ENCODE measurements at regions not wholly inside any gene's neighbourhood (a gene's known extent, or its start where the extent isn't known, plus 50 kb on each side); places are given as distances from the start of the nearest gene placed in this dataset.
"Not testable (repeated sequence)": the region's sequence is repeated elsewhere in the genome, so short reads cannot be mapped to it uniquely, and the experiment has no call there.

- DNase-seq = no peak
Measured at GRCh38 chr2:149901231-149901859, 313.8 kb upstream of the MMADHC start.

GRCh38 chr2:149899390-149899789 lies 311.8 kb upstream of the MMADHC start:
- DNase-seq = no peak

- DNase-seq = no peak
Measured at GRCh38 chr2:149894760-149895159, 307.2 kb upstream of the MMADHC start.

GRCh38 chr2:149894226-149894625 lies 306.7 kb upstream of the MMADHC start:
- DNase-seq = no peak

GRCh38 chr2:149892563-149892962 lies 305.0 kb upstream of the MMADHC start:
- DNase-seq = no peak

- DNase-seq = no peak
Measured at GRCh38 chr2:149885946-149886345, 298.4 kb upstream of the MMADHC start.

GRCh38 chr2:149885468-149885867 lies 297.9 kb upstream of the MMADHC start:
- peak in 1 of 2 experiments; percentile 36 for DNase-seq

GRCh38 chr2:149884871-149885270 lies 297.3 kb upstream of the MMADHC start:
- no peak for DNase-seq

- no peak for DNase-seq
Measured at GRCh38 chr2:149877913-149878312, 290.3 kb upstream of the MMADHC start.

- DNase-seq = no peak
Measured at GRCh38 chr2:149877074-149877473, 289.5 kb upstream of the MMADHC start.

- no peak for DNase-seq
Measured at GRCh38 chr2:149873936-149874335, 286.4 kb upstream of the MMADHC start.

GRCh38 chr2:149872638-149873150 lies 285.1 kb upstream of the MMADHC start:
- no peak for DNase-seq

GRCh38 chr2:149872041-149872440 lies 284.5 kb upstream of the MMADHC start:
- DNase-seq = no peak

- DNase-seq = no peak
Measured at GRCh38 chr2:149871091-149871885, 283.7 kb upstream of the MMADHC start.

- no peak for DNase-seq
Measured at GRCh38 chr2:149863227-149863626, 275.7 kb upstream of the MMADHC start.

- DNase-seq = no peak
Measured at GRCh38 chr2:149861034-149861433, 273.5 kb upstream of the MMADHC start.

- DNase-seq = no peak
Measured at GRCh38 chr2:149860276-149860921, 272.8 kb upstream of the MMADHC start.

- no peak for DNase-seq
Measured at GRCh38 chr2:149858901-149859634, 271.5 kb upstream of the MMADHC start.

- DNase-seq = no peak
Measured at GRCh38 chr2:149858216-149858615, 270.6 kb upstream of the MMADHC start.

GRCh38 chr2:149857344-149857743 lies 269.8 kb upstream of the MMADHC start:
- DNase-seq = no peak

GRCh38 chr2:149855859-149856258 lies 268.3 kb upstream of the MMADHC start:
- not testable (repeated sequence) for DNase-seq

GRCh38 chr2:149849591-149849990 lies 262.0 kb upstream of the MMADHC start:
- DNase-seq = no peak

GRCh38 chr2:149849136-149849535 lies 261.6 kb upstream of the MMADHC start:
- no peak for DNase-seq
